Uterus (tissue), 3 donors: ENCODE measurements at regions not wholly inside any gene's neighbourhood (a gene's known extent, or its start where the extent isn't known, plus 50 kb on each side); places are given as distances from the start of the nearest gene placed in this dataset.

Source experiments
- DNase-seq, 2 donors: peaks; one replicate each; pipeline ENCODE4 v3.0.0-alpha.2; 2019 to 2020
- H3K27ac ChIP-seq, 2 donors: fragments of 200-600 bp; sonication (generic); 1 replicate in 1 of 2; 2 replicates in 1 of 2; pipeline ENCODE4 v1.5.1; 2016 to 2018
- H3K27me3 ChIP-seq, 2 donors: fragments of 200-600 bp; sonication (generic); one replicate each; pipeline ENCODE4 v1.5.1; 2018 to 2019; ENCODE audit warnings: control low read depth in 1 of 2
- H3K36me3 ChIP-seq, 2 donors: fragments of 200-600 bp; sonication (generic); one replicate each; pipeline ENCODE4 v1.5.1; 2019; ENCODE audit warnings: control low read depth in 1 of 2
- H3K4me1 ChIP-seq, 2 donors: fragments of 200-600 bp; sonication (generic); one replicate each; pipeline ENCODE4 v1.5.1; 2018 to 2019; ENCODE audit warnings: control low read depth in 1 of 2
- H3K4me3 ChIP-seq, 2 donors: fragments of 200-600 bp; sonication (generic); 1 replicate in 1 of 2; 2 replicates in 1 of 2; pipeline ENCODE4 v1.5.1; 2018 to 2019; ENCODE audit warnings: mild to moderate bottlenecking in 1 of 2
- H3K9me3 ChIP-seq, 2 donors: fragments of 200-600 bp; sonication (generic); one replicate each; pipeline ENCODE4 v1.5.1; 2019; ENCODE audit warnings: control low read depth in 1 of 2
- CTCF ChIP-seq, 4 experiments: fragments of 200-600 bp in 2 of 4; fragments of 450-650 bp in 2 of 4; sonication (generic) in 2 of 4; IDR thresholded peaks; one replicate each; pipeline ENCODE4 v1.5.1; 2016 to 2019; ENCODE audit warnings: antibody characterized with exemption in 4 of 4, mild to moderate bottlenecking in 2 of 4, moderate library complexity in 1 of 4
- POLR2A ChIP-seq, 2 donors: fragments of 450-650 bp; IDR thresholded peaks; one replicate each; pipeline ENCODE4 v1.6.1; 2016; ENCODE audit warnings: antibody characterized with exemption in 2 of 2, mild to moderate bottlenecking in 1 of 2, moderate library complexity in 1 of 2
- intact Hi-C: fragments of 100-400 bp; cut with DNase I; formaldehyde crosslinking; loops from one replicate; pipeline ENCODE4 v1.15.1; 2023; ENCODE audit warnings: low total_unique reads
- donor health status: DM: yes; HTN: yes; CAD: no.

GRCh38 chr2:16170675-16171424 is 230.5 kb downstream of the MYCN start:
- Histone ChIP-seq H3K27me3 (no peaks in the 10 kb centered on the region), H3K4me3 (no peak overlapping the region), H3K27ac (no peak overlapping the region), H3K4me1 (no peaks in the 10 kb centered on the region), H3K9me3 (no peaks in the 10 kb centered on the region), H3K36me3 (no peaks in the 10 kb centered on the region)
- DNase-seq, result no peak
- intact Hi-C loops, result no loop called here
- TF ChIP-seq CTCF (IDR thresholded peaks at IDR 0.05), result no peak
- no peak for TF ChIP-seq POLR2A (IDR thresholded peaks at IDR 0.05)

GRCh38 chr2:16169381-16169960 is 229.1 kb downstream of the MYCN start:
- H3K4me1 ChIP-seq, result no peaks in the 10 kb centered on the region
- H3K36me3 ChIP-seq, result no peaks in the 10 kb centered on the region
- intact Hi-C loops, result no loop called here
- H3K9me3 ChIP-seq, result no peaks in the 10 kb centered on the region
- TF ChIP-seq POLR2A (IDR thresholded peaks at IDR 0.05) (no peak), CTCF (IDR thresholded peaks at IDR 0.05) (no peak)
- H3K27ac ChIP-seq, result no peak overlapping the region
- DNase-seq, result no peak
- H3K4me3 ChIP-seq, result no peak overlapping the region
- H3K27me3 ChIP-seq, result no peaks in the 10 kb centered on the region

GRCh38 chr2:16168506-16169264 is 228.3 kb downstream of the MYCN start:
- H3K27ac ChIP-seq, result no peak overlapping the region
- no peak overlapping the region for H3K4me3 ChIP-seq
- no peaks in the 10 kb centered on the region for H3K27me3 ChIP-seq
- DNase-seq, result no peak
- TF ChIP-seq CTCF (IDR thresholded peaks at IDR 0.05) (no peak), POLR2A (IDR thresholded peaks at IDR 0.05) (no peak)
- H3K36me3 ChIP-seq, result no peaks in the 10 kb centered on the region
- H3K4me1 ChIP-seq, result no peaks in the 10 kb centered on the region
- intact Hi-C loops, result no loop called here
- H3K9me3 ChIP-seq, result no peaks in the 10 kb centered on the region

- intact Hi-C loops, result no loop called here
- no peak overlapping the region for H3K27ac ChIP-seq
- H3K4me1 ChIP-seq, result no peaks in the 10 kb centered on the region
- H3K27me3 ChIP-seq, result no peaks in the 10 kb centered on the region
- no peaks in the 10 kb centered on the region for H3K36me3 ChIP-seq
- TF ChIP-seq POLR2A (IDR thresholded peaks at IDR 0.05) (no peak), CTCF (IDR thresholded peaks at IDR 0.05) (no peak)
- H3K4me3 ChIP-seq, result no peak overlapping the region
- no peak for DNase-seq
- H3K9me3 ChIP-seq, result no peaks in the 10 kb centered on the region
Observed at GRCh38 chr2:16167870-16168426, 227.6 kb downstream of the MYCN start.

- Histone ChIP-seq H3K9me3 (no peaks in the 10 kb centered on the region), H3K4me1 (no peaks in the 10 kb centered on the region), H3K27ac (no peak overlapping the region), H3K4me3 (no peak overlapping the region), H3K27me3 (no peaks in the 10 kb centered on the region), H3K36me3 (no peaks in the 10 kb centered on the region)
- TF ChIP-seq CTCF (IDR thresholded peaks at IDR 0.05) (no peak), POLR2A (IDR thresholded peaks at IDR 0.05) (no peak)
- intact Hi-C loops, result no loop called here
- no peak for DNase-seq
Observed at GRCh38 chr2:16167451-16167861, 227.1 kb downstream of the MYCN start.
